T-helper 1 cell treated with Interleukin-12 subunit alpha and Interleukin-12 subunit beta and Interleukin-4 antibody, amounts not matched to agents 30 μg/mL and 1 μg/mL, for 36 hours (primary cell): ENCODE measurements at regions not wholly inside any gene's neighbourhood (a gene's known extent, or its start where the extent isn't known, plus 50 kb on each side); places are given as distances from the start of the nearest gene placed in this dataset.

Source experiments
- H3K27ac Mint-ChIP-seq: one replicate; pipeline ENCODE4 v1.8.0; 2021; ENCODE audit warnings: mild to moderate bottlenecking, mixed read lengths
- H3K27me3 Mint-ChIP-seq: one replicate; pipeline ENCODE4 v1.8.0; 2021; ENCODE audit warnings: low read depth, mixed read lengths
- H3K36me3 Mint-ChIP-seq: one replicate; pipeline ENCODE4 v1.8.0; 2021; ENCODE audit warnings: low read depth, mixed read lengths
- H3K4me1 Mint-ChIP-seq: one replicate; pipeline ENCODE4 v1.8.0; 2021; ENCODE audit warnings: low read depth, mixed read lengths
- H3K4me3 Mint-ChIP-seq: one replicate; pipeline ENCODE4 v1.8.0; 2021; ENCODE audit warnings: mild to moderate bottlenecking, moderate library complexity, mixed read lengths
- H3K9me3 Mint-ChIP-seq: one replicate; pipeline ENCODE4 v1.8.0; 2021; ENCODE audit warnings: mixed read lengths

GRCh38 chr4:182111586-182111985 is 131.6 kb upstream of the TENM3 start:
- no peaks in the 10 kb centered on the region for H3K27me3 Mint-ChIP-seq
- H3K9me3 Mint-ChIP-seq, result no peaks in the 10 kb centered on the region
- no peak overlapping the region for H3K4me3 Mint-ChIP-seq
- H3K27ac Mint-ChIP-seq, result no peak overlapping the region
- H3K4me1 Mint-ChIP-seq, result no peaks in the 10 kb centered on the region
- no peaks in the 10 kb centered on the region for H3K36me3 Mint-ChIP-seq

- Mint-ChIP-seq H3K4me1 (no peaks in the 10 kb centered on the region), H3K4me3 (no peak overlapping the region), H3K27ac (no peak overlapping the region), H3K9me3 (no peaks in the 10 kb centered on the region), H3K27me3 (no peaks in the 10 kb centered on the region), H3K36me3 (no peaks in the 10 kb centered on the region)
Observed at GRCh38 chr4:182113779-182114178, 129.4 kb upstream of the TENM3 start.

DNA sequence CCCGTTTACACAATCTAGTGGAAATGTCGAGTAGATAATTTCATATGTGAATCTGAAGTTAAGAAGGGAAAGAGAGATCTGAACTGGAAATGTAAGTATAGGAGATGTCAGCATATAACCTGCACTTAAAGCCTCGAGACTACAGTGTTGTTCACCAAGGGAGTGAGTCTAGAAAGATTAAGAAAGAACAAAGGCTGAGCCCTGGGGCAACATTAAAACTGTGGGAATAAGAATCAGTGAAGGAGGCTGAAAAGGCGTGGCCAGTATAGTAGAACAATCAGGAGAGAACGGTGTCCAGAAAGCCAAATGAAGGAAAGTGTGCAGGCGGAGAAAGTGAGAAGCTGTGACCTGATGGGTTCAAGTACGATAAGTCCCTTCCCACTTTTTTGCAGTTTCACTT is 118.8 kb upstream of the TENM3 start:
- Mint-ChIP-seq H3K9me3 (peaks cover 16% of the 10 kb centered on the region), H3K27me3 (no peaks in the 10 kb centered on the region), H3K4me3 (no peak overlapping the region), H3K36me3 (no peaks in the 10 kb centered on the region), H3K4me1 (no peaks in the 10 kb centered on the region), H3K27ac (no peak overlapping the region)

DNA sequence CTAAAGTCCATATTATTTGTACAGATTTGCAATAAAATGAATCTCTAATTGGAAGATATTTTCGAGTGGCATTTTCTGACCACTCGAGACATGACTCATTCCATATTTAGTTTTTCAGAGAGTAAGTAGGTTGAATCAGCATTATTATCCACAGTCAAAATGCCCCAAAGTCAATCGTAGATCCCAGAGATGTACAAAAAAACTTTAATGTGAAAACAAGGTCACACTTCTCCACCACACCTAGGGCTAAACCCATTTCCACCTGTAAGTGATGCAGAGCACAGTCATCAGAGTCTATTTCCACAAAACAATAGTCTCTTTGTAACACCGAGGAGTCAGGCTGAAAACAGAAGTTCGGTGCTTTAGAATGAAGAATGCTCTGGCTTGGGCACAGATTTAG is 117.1 kb upstream of the TENM3 start:
- Mint-ChIP-seq H3K27me3 (no peaks in the 10 kb centered on the region), H3K36me3 (no peaks in the 10 kb centered on the region), H3K4me1 (no peaks in the 10 kb centered on the region), H3K9me3 (peaks cover 16% of the 10 kb centered on the region), H3K27ac (no peak overlapping the region), H3K4me3 (no peak overlapping the region)

DNA sequence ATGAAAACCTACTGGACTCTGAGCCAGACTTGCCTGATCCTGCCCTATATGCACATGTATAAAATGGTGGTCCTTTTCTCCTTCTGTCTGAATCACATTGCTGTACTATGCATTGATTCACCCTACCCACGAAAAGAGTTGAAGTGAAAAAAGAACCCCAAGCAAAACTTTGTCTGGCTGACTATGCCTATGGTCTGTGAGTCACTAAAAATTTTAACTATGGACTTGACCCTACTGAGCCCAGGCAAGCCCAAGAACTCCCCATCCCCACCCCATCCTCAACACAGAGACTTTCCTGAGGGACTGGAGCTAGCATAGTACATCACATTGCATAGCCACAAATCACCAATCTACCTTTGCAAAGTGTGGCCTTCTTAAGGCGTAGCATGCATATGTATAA is 116.6 kb upstream of the TENM3 start:
- no peak overlapping the region for H3K27ac Mint-ChIP-seq
- H3K36me3 Mint-ChIP-seq, result no peaks in the 10 kb centered on the region
- peaks cover 16% of the 10 kb centered on the region for H3K9me3 Mint-ChIP-seq
- no peak overlapping the region for H3K4me3 Mint-ChIP-seq
- H3K27me3 Mint-ChIP-seq, result no peaks in the 10 kb centered on the region
- H3K4me1 Mint-ChIP-seq, result no peaks in the 10 kb centered on the region

- H3K36me3 Mint-ChIP-seq, result no peaks in the 10 kb centered on the region
- no peaks in the 10 kb centered on the region for H3K9me3 Mint-ChIP-seq
- no peaks in the 10 kb centered on the region for H3K4me1 Mint-ChIP-seq
- H3K4me3 Mint-ChIP-seq, result no peak overlapping the region
- peaks cover 22% of the 10 kb centered on the region for H3K27me3 Mint-ChIP-seq
- no peak overlapping the region for H3K27ac Mint-ChIP-seq
Observed at GRCh38 chr4:182133033-182133432, 110.2 kb upstream of the TENM3 start.

- Mint-ChIP-seq H3K4me3 (no peak overlapping the region), H3K9me3 (no peaks in the 10 kb centered on the region), H3K27me3 (peaks cover 31% of the 10 kb centered on the region), H3K4me1 (no peaks in the 10 kb centered on the region), H3K36me3 (no peaks in the 10 kb centered on the region), H3K27ac (no peak overlapping the region)
Observed at GRCh38 chr4:182134261-182134660, 108.9 kb upstream of the TENM3 start.

- Mint-ChIP-seq H3K9me3 (no peaks in the 10 kb centered on the region), H3K27me3 (peaks cover 51% of the 10 kb centered on the region)
Observed at GRCh38 chr4:182136201-182136600, 107.0 kb upstream of the TENM3 start.

DNA sequence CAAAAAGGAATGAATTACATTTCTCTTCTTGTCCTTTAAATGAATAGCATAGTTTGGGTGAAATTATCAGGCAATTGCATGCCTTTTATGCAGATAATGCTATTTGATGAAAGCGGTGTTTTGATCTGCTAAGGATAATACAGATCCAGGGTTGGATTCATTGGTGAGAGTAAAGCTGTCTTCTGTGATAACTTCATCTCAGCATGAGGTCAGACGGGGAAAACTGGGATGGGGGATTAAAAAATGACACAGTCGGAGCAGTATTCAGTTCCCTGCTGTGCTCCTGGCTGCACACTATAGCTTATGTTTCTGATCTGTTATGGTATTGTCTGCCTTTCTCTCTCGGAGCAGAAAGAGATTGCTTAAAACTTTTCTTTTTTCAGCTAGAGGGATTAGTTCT is 105.9 kb upstream of the TENM3 start:
- no peaks in the 10 kb centered on the region for H3K36me3 Mint-ChIP-seq
- no peak overlapping the region for H3K4me3 Mint-ChIP-seq
- peaks cover 4% of the 10 kb centered on the region for H3K9me3 Mint-ChIP-seq
- H3K4me1 Mint-ChIP-seq, result peaks cover 2% of the 10 kb centered on the region
- H3K27ac Mint-ChIP-seq, result no peak overlapping the region
- H3K27me3 Mint-ChIP-seq, result peaks cover 62% of the 10 kb centered on the region

More at GRCh38 chr4:182136201-182136600, 107.0 kb upstream of the TENM3 start:
- Mint-ChIP-seq H3K27ac (no peak overlapping the region), H3K4me1 (peaks cover 2% of the 10 kb centered on the region), H3K4me3 (no peak overlapping the region), H3K36me3 (no peaks in the 10 kb centered on the region)

DNA sequence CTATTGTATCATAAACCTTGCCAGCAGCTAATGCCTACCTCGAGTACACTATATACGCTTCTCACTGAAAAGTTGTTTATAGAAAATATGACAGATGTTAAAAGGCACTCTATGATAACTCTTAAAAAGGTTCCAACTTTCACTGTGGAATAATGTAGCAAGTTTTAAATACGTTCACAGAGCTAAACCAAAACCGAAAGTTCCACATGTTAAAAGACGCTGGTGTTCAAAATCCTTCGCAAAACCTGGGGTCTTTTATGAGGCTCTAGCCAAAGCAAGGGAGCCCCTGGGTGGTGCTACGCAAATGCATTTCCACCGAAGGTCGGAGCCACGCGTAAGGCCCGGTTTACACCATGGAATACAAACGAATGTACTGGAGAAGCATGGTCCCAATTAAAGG is 103.7 kb upstream of the TENM3 start:
- H3K9me3 Mint-ChIP-seq, result peaks cover 4% of the 10 kb centered on the region
- no peak overlapping the region for H3K27ac Mint-ChIP-seq
- peaks cover 75% of the 10 kb centered on the region for H3K27me3 Mint-ChIP-seq
- peak overlapping the region; percentile 79 for H3K4me3 Mint-ChIP-seq
- H3K36me3 Mint-ChIP-seq, result peaks cover 1% of the 10 kb centered on the region
- H3K4me1 Mint-ChIP-seq, result peaks cover 2% of the 10 kb centered on the region

DNA sequence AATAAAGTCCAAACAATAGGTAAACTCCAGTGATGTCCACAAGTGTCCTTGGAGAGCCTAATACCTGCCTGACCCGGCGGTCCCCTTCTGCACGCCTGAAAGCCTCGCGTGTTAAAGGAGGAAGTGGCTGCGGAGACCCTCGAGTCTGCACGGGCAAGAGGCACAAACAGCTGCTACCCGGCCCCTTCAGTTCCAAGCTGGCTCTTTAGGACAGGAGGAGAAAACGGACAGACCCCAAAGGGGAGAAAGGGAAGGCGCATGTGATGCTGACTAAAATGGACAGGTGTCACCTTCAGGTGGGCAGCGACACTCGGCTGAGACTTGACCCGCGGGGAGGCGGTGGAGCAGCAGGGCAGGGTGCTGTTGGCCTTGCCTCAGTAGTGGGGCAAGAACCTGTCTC is 102.7 kb upstream of the TENM3 start:
- Mint-ChIP-seq H3K4me1 (peaks cover 2% of the 10 kb centered on the region), H3K4me3 (no peak overlapping the region), H3K27ac (no peak overlapping the region), H3K36me3 (peaks cover 1% of the 10 kb centered on the region), H3K9me3 (peaks cover 4% of the 10 kb centered on the region), H3K27me3 (peaks cover 80% of the 10 kb centered on the region)

- H3K27ac Mint-ChIP-seq, result no peak overlapping the region
- H3K4me1 Mint-ChIP-seq, result peaks cover 2% of the 10 kb centered on the region
- peaks cover 1% of the 10 kb centered on the region for H3K36me3 Mint-ChIP-seq
- no peak overlapping the region for H3K4me3 Mint-ChIP-seq
- peaks cover 84% of the 10 kb centered on the region for H3K27me3 Mint-ChIP-seq
- peaks cover 4% of the 10 kb centered on the region for H3K9me3 Mint-ChIP-seq
Observed at GRCh38 chr4:182141061-182141460, 102.1 kb upstream of the TENM3 start.

- Mint-ChIP-seq H3K9me3 (peaks cover 4% of the 10 kb centered on the region), H3K36me3 (peaks cover 1% of the 10 kb centered on the region), H3K27me3 (peaks cover 86% of the 10 kb centered on the region), H3K27ac (no peak overlapping the region), H3K4me1 (peaks cover 2% of the 10 kb centered on the region), H3K4me3 (no peak overlapping the region)
Observed at GRCh38 chr4:182142176-182143085, 100.8 kb upstream of the TENM3 start.

DNA sequence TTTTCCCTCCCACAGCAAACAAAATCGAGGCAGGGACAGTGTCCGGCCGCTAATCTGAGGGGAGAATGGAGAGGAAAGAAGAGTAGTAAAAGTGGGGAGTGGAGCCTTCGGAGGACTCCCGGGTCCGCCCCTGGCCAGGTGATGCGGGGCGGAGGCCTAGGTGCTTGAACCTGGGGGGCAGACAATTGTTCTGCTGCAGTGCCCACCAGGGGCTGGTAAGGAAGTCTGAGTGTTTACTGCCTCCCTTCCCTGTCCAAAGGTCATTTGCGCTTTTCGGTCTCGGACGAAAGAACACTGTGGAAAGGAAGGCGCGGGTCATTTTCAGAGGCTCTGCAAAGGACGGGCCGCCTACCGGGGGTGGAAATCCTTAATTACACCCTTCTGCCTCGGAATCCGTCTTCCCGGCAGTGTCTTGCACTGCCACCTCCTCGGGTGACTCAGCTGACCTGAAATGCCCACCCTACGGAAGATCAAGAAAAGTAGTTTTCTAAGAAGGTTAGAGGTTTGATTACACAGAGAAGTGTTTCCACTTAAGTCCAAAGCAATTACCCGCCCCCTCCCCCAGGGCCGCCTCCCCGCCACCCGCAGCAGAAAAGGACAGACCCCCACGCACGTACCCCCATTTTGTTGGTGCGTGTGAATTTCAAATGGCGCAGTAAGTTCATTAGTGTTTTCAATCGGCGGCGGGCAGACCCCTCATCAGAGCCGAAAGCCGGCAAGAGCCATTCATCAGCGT is 99.9 kb upstream of the TENM3 start:
- Mint-ChIP-seq H3K4me3 (peak overlapping the region; percentile 45), H3K9me3 (peaks cover 4% of the 10 kb centered on the region), H3K27ac (no peak overlapping the region), H3K36me3 (peaks cover 1% of the 10 kb centered on the region), H3K27me3 (peaks cover 80% of the 10 kb centered on the region), H3K4me1 (peaks cover 2% of the 10 kb centered on the region)
